ENCODE measurements at regions not wholly inside any gene's neighbourhood (a gene's known extent, or its start where the extent isn't known, plus 50 kb on each side); places are given as distances from the start of the nearest gene placed in this dataset.

- CTCF ChIA-PET: no interaction called here
- TF ChIP-seq CTCF (IDR thresholded peaks at IDR 0.05; ENCODE audit: insufficient read depth, low read length, missing control alignments): no peak
- POLR2A ChIA-PET: no interaction called here
- H3K4me3 ChIP-seq (ENCODE audit: low read depth, low read length): no peak overlapping the region
- DNase-seq (ENCODE audit: low read depth, low spot score): no peak
Observed at GRCh38 chr3:23062982-23063381, 140.1 kb upstream of the UBE2E2 start.

GRCh38 chr3:23067116-23067515 lies 136.0 kb upstream of the UBE2E2 start:
- no peak overlapping the region for H3K4me3 ChIP-seq (ENCODE audit: low read depth, low read length)
- ChIA-PET POLR2A (no interaction called here), CTCF (no interaction called here)
- DNase-seq (ENCODE audit: low read depth, low spot score): no peak
- no peak for TF ChIP-seq CTCF (IDR thresholded peaks at IDR 0.05; ENCODE audit: insufficient read depth, low read length, missing control alignments)

GRCh38 chr3:23068016-23068728 lies 135.0 kb upstream of the UBE2E2 start:
- CTCF ChIA-PET: no interaction called here

DNA sequence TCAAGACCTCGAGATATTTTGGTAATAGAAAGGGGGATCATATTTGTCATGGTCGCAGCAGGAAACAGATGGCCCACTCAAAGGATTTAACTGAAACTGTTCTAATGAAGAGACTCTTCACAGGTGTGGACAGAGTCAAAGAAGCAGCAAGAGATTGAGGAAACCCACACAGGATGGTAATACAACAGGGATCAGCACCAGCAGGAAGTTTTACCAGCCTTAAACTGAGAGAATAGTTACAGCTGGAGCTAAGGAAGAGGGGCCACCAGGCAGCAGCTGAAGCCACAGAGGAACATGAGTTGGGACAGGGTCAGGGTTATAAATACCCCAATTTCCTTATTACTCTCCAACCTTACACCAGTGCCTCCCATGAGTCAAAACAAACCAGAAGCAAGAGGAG lies 131.8 kb upstream of the UBE2E2 start:
- ChIA-PET POLR2A (no interaction called here), CTCF (no interaction called here)
- TF ChIP-seq CTCF (IDR thresholded peaks at IDR 0.05; ENCODE audit: insufficient read depth, low read length, missing control alignments): no peak
- H3K4me3 ChIP-seq (ENCODE audit: low read depth, low read length): no peak overlapping the region
- DNase-seq (ENCODE audit: low read depth, low spot score): no peak

More at GRCh38 chr3:23068016-23068728, 135.0 kb upstream of the UBE2E2 start:
- no peak for TF ChIP-seq CTCF (IDR thresholded peaks at IDR 0.05; ENCODE audit: insufficient read depth, low read length, missing control alignments)
- H3K4me3 ChIP-seq (ENCODE audit: low read depth, low read length): no peak overlapping the region
- no peak for DNase-seq (ENCODE audit: low read depth, low spot score)
- POLR2A ChIA-PET: no interaction called here

GRCh38 chr3:23071758-23072157 lies 131.4 kb upstream of the UBE2E2 start:
- no peak for DNase-seq (ENCODE audit: low read depth, low spot score)
- no peak for TF ChIP-seq CTCF (IDR thresholded peaks at IDR 0.05; ENCODE audit: insufficient read depth, low read length, missing control alignments)
- no peak overlapping the region for H3K4me3 ChIP-seq (ENCODE audit: low read depth, low read length)
- POLR2A ChIA-PET: no interaction called here
- CTCF ChIA-PET: no interaction called here

GRCh38 chr3:23072693-23073092 lies 130.4 kb upstream of the UBE2E2 start:
- no peak for DNase-seq (ENCODE audit: low read depth, low spot score)
- ChIA-PET CTCF (no interaction called here), POLR2A (no interaction called here)
- no peak for TF ChIP-seq CTCF (IDR thresholded peaks at IDR 0.05; ENCODE audit: insufficient read depth, low read length, missing control alignments)
- H3K4me3 ChIP-seq (ENCODE audit: low read depth, low read length): no peak overlapping the region
